ENCODE measurements at regions not wholly inside any gene's neighbourhood (a gene's known extent, or its start where the extent isn't known, plus 50 kb on each side); places are given as distances from the start of the nearest gene placed in this dataset.

GRCh38 chr15:47184908-47185801 lies 532.1 kb upstream of the SEMA6D start:
- H3K27ac ChIP-seq (ENCODE audit: control insufficient read depth, insufficient read depth), result no peak overlapping the region
- FAIRE-seq (no peak), ATAC-seq (no peak), DNase-seq (ENCODE audit: low read depth, low spot score) (no peak)
- TF ChIP-seq RUNX3 (IDR thresholded peaks at IDR 0.05; ENCODE audit: low read length), result no peak
- H3K9me3 ChIP-seq (replicated peaks; ENCODE audit: control insufficient read depth, insufficient read depth, low read length), result no peaks in the 10 kb centered on the region; the same call in 2 of the 3 replicates
- no peak overlapping the region for H3K9ac ChIP-seq (ENCODE audit: control insufficient read depth, insufficient read depth, low read length)
- H2AFZ ChIP-seq (ENCODE audit: control insufficient read depth, low read depth, low read length), result no peak overlapping the region
- H4K20me1 ChIP-seq (ENCODE audit: control insufficient read depth, insufficient read depth), result no peaks in the 10 kb centered on the region
- POLR2A ChIA-PET, result no interaction called here
- intact Hi-C loops (cut with micrococcal nuclease; ENCODE audit: unreplicated experiment), result no loop called here
- CTCF ChIA-PET, result no interaction called here
- no peak overlapping the region for H3K4me2 ChIP-seq (ENCODE audit: control insufficient read depth, insufficient read depth)
- H3K79me2 ChIP-seq (ENCODE audit: control insufficient read depth, insufficient read depth, low read length), result no peaks in the 10 kb centered on the region
- WGBS (ENCODE audit: insufficient coverage, insufficient replicate concordance, low lambda C conversion rate, missing lambda C conversion rate), result 32% methylated on average over 32 of the region's 36 CpGs
- no TSS peak for BruUV-seq (replicated peaks)
- no peak overlapping the region for H3K4me3 ChIP-seq
- RAD21 ChIA-PET (ENCODE audit: unreplicated experiment), result no interaction called here
- H3K36me3 ChIP-seq (ENCODE audit: control insufficient read depth in 2 of 2, insufficient read depth in 2 of 2, low read length in 1 of 2), result no peaks in the 10 kb centered on the region
- SMC1A ChIA-PET (ENCODE audit: uncharacterized antibody, unreplicated experiment), result interaction anchor here (1.7 kb wide), 1 partner anchor 11 kb away, joined by 7 read pairs; no protein-coding TSS in a partner anchor
- no peaks in the 10 kb centered on the region for H3K27me3 ChIP-seq (replicated peaks in 1 of 2; ENCODE audit: control insufficient read depth in 2 of 2, insufficient read depth in 2 of 2, low read length in 1 of 2)
- in situ Hi-C loops (cut with MboI), result no loop called here
- H3K4me1 ChIP-seq (ENCODE audit: control insufficient read depth, insufficient read depth, low read length), result no peaks in the 10 kb centered on the region

- DNase-seq (ENCODE audit: low read depth, low spot score) (no peak), FAIRE-seq (no peak), ATAC-seq (no peak)
- no peaks in the 10 kb centered on the region for H3K36me3 ChIP-seq (ENCODE audit: control insufficient read depth in 2 of 2, insufficient read depth in 2 of 2, low read length in 1 of 2)
- no peak overlapping the region for H3K27ac ChIP-seq (ENCODE audit: control insufficient read depth, insufficient read depth)
- no peak overlapping the region for H2AFZ ChIP-seq (ENCODE audit: control insufficient read depth, low read depth, low read length)
- ChIA-PET POLR2A (no interaction called here), RAD21 (ENCODE audit: unreplicated experiment) (no interaction called here), CTCF (interaction anchor here (1.7 kb wide), 1 partner anchor 10 kb away, joined by 8 read pairs; no protein-coding TSS in a partner anchor), SMC1A (ENCODE audit: uncharacterized antibody, unreplicated experiment) (interaction anchor here (1.7 kb wide), 1 partner anchor 10 kb away, joined by 7 read pairs; no protein-coding TSS in a partner anchor)
- H3K4me1 ChIP-seq (ENCODE audit: control insufficient read depth, insufficient read depth, low read length), result no peaks in the 10 kb centered on the region
- H4K20me1 ChIP-seq (ENCODE audit: control insufficient read depth, insufficient read depth), result no peaks in the 10 kb centered on the region
- no peaks in the 10 kb centered on the region for H3K27me3 ChIP-seq (replicated peaks in 1 of 2; ENCODE audit: control insufficient read depth in 2 of 2, insufficient read depth in 2 of 2, low read length in 1 of 2)
- intact Hi-C loops (cut with micrococcal nuclease; ENCODE audit: unreplicated experiment) (no loop called here), in situ Hi-C loops (cut with MboI) (no loop called here)
- no TSS peak for BruUV-seq (replicated peaks)
- H3K9me3 ChIP-seq (replicated peaks; ENCODE audit: control insufficient read depth, insufficient read depth, low read length), result no peaks in the 10 kb centered on the region; the same call in 2 of the 3 replicates
- 41% methylated on average over 3 of the region's 3 CpGs for WGBS (ENCODE audit: insufficient coverage, insufficient replicate concordance, low lambda C conversion rate, missing lambda C conversion rate)
- H3K4me2 ChIP-seq (ENCODE audit: control insufficient read depth, insufficient read depth), result no peak overlapping the region
- no peak overlapping the region for H3K9ac ChIP-seq (ENCODE audit: control insufficient read depth, insufficient read depth, low read length)
- no peak overlapping the region for H3K4me3 ChIP-seq
- H3K79me2 ChIP-seq (ENCODE audit: control insufficient read depth, insufficient read depth, low read length), result no peaks in the 10 kb centered on the region
- TF ChIP-seq SMAD5 (IDR thresholded peaks at IDR 0.05; ENCODE audit: low read depth) (no peak), GATAD2B (conservative IDR thresholded peaks at IDR 0.05; ENCODE audit: low read depth) (no peak), USF1 (IDR thresholded peaks at IDR 0.05; ENCODE audit: borderline replicate concordance, extremely low read length, insufficient read depth, low read depth, low read length) (no peak), LARP7 (IDR thresholded peaks at IDR 0.05) (no peak), KDM1A (IDR thresholded peaks at IDR 0.05; ENCODE audit: borderline replicate concordance) (no peak), PBX3 (IDR thresholded peaks at IDR 0.05; ENCODE audit: insufficient replicate concordance, low read depth, low read length) (no peak), CBFB (IDR thresholded peaks at IDR 0.05; ENCODE audit: low read depth) (no peak), NFXL1 (IDR thresholded peaks at IDR 0.05; ENCODE audit: borderline replicate concordance) (no peak), SMARCA5 (IDR thresholded peaks at IDR 0.05) (no peak), NR2C1 (IDR thresholded peaks at IDR 0.05) (no peak), EGR1 (IDR thresholded peaks at IDR 0.05; ENCODE audit: borderline replicate concordance in 1 of 2, low read depth in 2 of 2, low read length in 2 of 2) (no peak), MYC (IDR thresholded peaks at IDR 0.05; ENCODE audit: insufficient read depth, insufficient read length, insufficient replicate concordance, low read length, severe bottlenecking) (no peak), ZZZ3 (IDR thresholded peaks at IDR 0.05; ENCODE audit: control insufficient read depth, insufficient read length, low read depth) (no peak), MTA2 (IDR thresholded peaks at IDR 0.05; ENCODE audit: low read depth) (no peak), SUZ12 (IDR thresholded peaks at IDR 0.05; ENCODE audit: unreplicated experiment) (no peak)
These were observed 531.2 kb upstream of the SEMA6D start for GRCh38 chr15:47186075-47186474.

All from GM12878 (cell line).